H9 (cell line): ENCODE measurements at regions not wholly inside any gene's neighbourhood (a gene's known extent, or its start where the extent isn't known, plus 50 kb on each side); places are given as distances from the start of the nearest gene placed in this dataset.

Experiments used
- DNase-seq: peaks from one replicate; pipeline ENCODE4 v3.0.0-alpha.2; 2017
- H2AFZ ChIP-seq: one replicate; pipeline ENCODE4 v1.6.1; 2013; ENCODE audit warnings: mild to moderate bottlenecking, low read length, control low read depth, moderate library complexity
- H2AK5ac ChIP-seq: 2 replicates; pipeline ENCODE4 v1.6.1; 2013; ENCODE audit warnings: low read length, control low read depth, mixed read lengths; ENCODE audit not compliant: insufficient read length
- H2BK120ac ChIP-seq: one replicate; pipeline ENCODE4 v1.6.1; 2013; ENCODE audit warnings: low read depth, mild to moderate bottlenecking, low read length, control low read depth, inconsistent platforms; ENCODE audit not compliant: poor library complexity, severe bottlenecking
- H2BK12ac ChIP-seq: 2 replicates; pipeline ENCODE4 v1.6.1; 2013; ENCODE audit warnings: low read length, control low read depth, mixed read lengths, low read depth; ENCODE audit not compliant: insufficient read length
- H2BK15ac ChIP-seq: 2 replicates; pipeline ENCODE4 v1.6.1; 2013; ENCODE audit warnings: low read depth, low read length, control low read depth
- H2BK20ac ChIP-seq: one replicate; pipeline ENCODE4 v1.6.1; 2013; ENCODE audit warnings: low read depth, mild to moderate bottlenecking, low read length, control low read depth, inconsistent platforms; ENCODE audit not compliant: poor library complexity, severe bottlenecking
- H2BK5ac ChIP-seq: 2 replicates; pipeline ENCODE4 v1.6.1; 2013; ENCODE audit warnings: low read length, control low read depth, mixed read lengths; ENCODE audit not compliant: insufficient read length
- H3K14ac ChIP-seq: 2 replicates; pipeline ENCODE4 v1.6.1; 2013; ENCODE audit warnings: low read length, control low read depth; ENCODE audit not compliant: insufficient read depth
- H3K18ac ChIP-seq: 2 replicates; pipeline ENCODE4 v1.6.1; 2013; ENCODE audit warnings: low read depth, mild to moderate bottlenecking, mixed read lengths, low read length, control low read depth; ENCODE audit not compliant: insufficient read length
- H3K23ac ChIP-seq: 2 replicates; pipeline ENCODE4 v1.6.1; 2013; ENCODE audit warnings: low read length, control low read depth, mixed read lengths, low read depth; ENCODE audit not compliant: insufficient read length
- H3K23me2 ChIP-seq: 2 replicates; pipeline ENCODE4 v1.6.1; 2013; ENCODE audit warnings: low read depth, mild to moderate bottlenecking, mixed read lengths, low read length, control low read depth; ENCODE audit not compliant: insufficient read length, poor library complexity, severe bottlenecking
- H3K27ac ChIP-seq: 2 replicates; pipeline ENCODE4 v1.5.1; 2013; ENCODE audit warnings: low read length, control low read depth, mixed read lengths, low read depth; ENCODE audit not compliant: insufficient read length
- H3K27me3 ChIP-seq: 2 replicates; pipeline ENCODE4 v1.6.1; 2013; ENCODE audit warnings: low read length, control low read depth, inconsistent platforms; ENCODE audit not compliant: insufficient read depth
- H3K4ac ChIP-seq: 2 replicates; pipeline ENCODE4 v1.6.1; 2013; ENCODE audit warnings: low read depth, mild to moderate bottlenecking, control low read depth, inconsistent platforms, low read length, moderate library complexity
- H3K4me1 ChIP-seq: 2 replicates; pipeline ENCODE4 v1.6.1; 2013; ENCODE audit warnings: low read length, control low read depth, inconsistent platforms; ENCODE audit not compliant: insufficient read depth
- H3K4me2 ChIP-seq: 2 replicates; pipeline ENCODE4 v1.6.1; 2013; ENCODE audit warnings: low read length, control low read depth, mixed read lengths; ENCODE audit not compliant: insufficient read length, insufficient read depth
- H3K56ac ChIP-seq: 2 replicates; pipeline ENCODE4 v1.6.1; 2013; ENCODE audit warnings: low read depth, mild to moderate bottlenecking, mixed read lengths, low read length, control low read depth; ENCODE audit not compliant: insufficient read length
- H3K79me1 ChIP-seq: 2 replicates; pipeline ENCODE4 v1.6.1; 2013; ENCODE audit warnings: low read depth, mild to moderate bottlenecking, moderate library complexity, low read length, control low read depth, inconsistent platforms; ENCODE audit not compliant: insufficient read depth, poor library complexity, severe bottlenecking
- H3K79me2 ChIP-seq: 2 replicates; pipeline ENCODE4 v1.6.1; 2013; ENCODE audit warnings: low read length, control low read depth, inconsistent platforms; ENCODE audit not compliant: insufficient read depth
- H3K9ac ChIP-seq: 2 replicates; pipeline ENCODE4 v1.6.1; 2013; ENCODE audit warnings: low read length, control low read depth, mixed read lengths; ENCODE audit not compliant: insufficient read length; ENCODE audit errors: extremely low read depth
- H3K9me3 ChIP-seq: one replicate; pipeline ENCODE4 v1.6.1; 2013; ENCODE audit warnings: low read depth, low read length, inconsistent platforms; ENCODE audit not compliant: control insufficient read depth
- H3T11ph ChIP-seq: one replicate; pipeline ENCODE4 v1.6.1; 2013; ENCODE audit warnings: mild to moderate bottlenecking, low read length, control low read depth, inconsistent platforms
- H4K20me1 ChIP-seq: one replicate; pipeline ENCODE4 v1.6.1; 2013; ENCODE audit not compliant: control insufficient read depth, insufficient read length, insufficient read depth
- H4K5ac ChIP-seq: 2 replicates; pipeline ENCODE4 v1.6.1; 2013; ENCODE audit warnings: low read depth, mild to moderate bottlenecking, mixed read lengths, low read length, control low read depth; ENCODE audit not compliant: insufficient read length
- H4K8ac ChIP-seq: replicated peaks from 2 replicates; pipeline ENCODE4 v1.6.1; 2013; ENCODE audit warnings: low read length, control low read depth, mixed read lengths, low read depth; ENCODE audit not compliant: insufficient read length
- H4K91ac ChIP-seq: 2 replicates; pipeline ENCODE4 v1.6.1; 2013; ENCODE audit warnings: low read depth, mild to moderate bottlenecking, moderate library complexity, mixed read lengths, low read length, control low read depth; ENCODE audit not compliant: insufficient read length
- H3K27ac Mint-ChIP-seq, 3 experiments: 2 replicates in 2 of 3; 3 replicates in 1 of 3; pipeline ENCODE4 v1.8.0; 2020 to 2021; ENCODE audit warnings: mixed read lengths in 3 of 3, mild to moderate bottlenecking in 1 of 3, moderate library complexity in 1 of 3
- H3K27me3 Mint-ChIP-seq: 2 replicates; pipeline ENCODE4 v1.8.0; 2021; ENCODE audit warnings: low read depth, mild to moderate bottlenecking, moderate library complexity, mixed read lengths
- H3K36me3 Mint-ChIP-seq, 3 experiments: 2 replicates in 2 of 3; 3 replicates in 1 of 3; pipeline ENCODE4 v1.8.0; 2020 to 2021; ENCODE audit warnings: low read depth in 3 of 3, mixed read lengths in 3 of 3; ENCODE audit not compliant: insufficient read depth in 1 of 3
- H3K4me1 Mint-ChIP-seq, 2 experiments: 2 replicates each; pipeline ENCODE4 v1.8.0; 2020; ENCODE audit warnings: mixed read lengths in 2 of 2
- H3K4me3 Mint-ChIP-seq, 2 experiments: 2 replicates in 1 of 2; 3 replicates in 1 of 2; pipeline ENCODE4 v1.8.0; 2020 to 2021; ENCODE audit warnings: mild to moderate bottlenecking in 2 of 2, mixed read lengths in 2 of 2, moderate library complexity in 1 of 2
- H3K9me3 Mint-ChIP-seq, 2 experiments: 2 replicates in 1 of 2; 3 replicates in 1 of 2; pipeline ENCODE4 v1.8.0; 2020; ENCODE audit warnings: mild to moderate bottlenecking in 2 of 2, mixed read lengths in 2 of 2, moderate library complexity in 1 of 2
- CTCF ChIP-seq: fragments of 200-600 bp; sonication (generic); conservative IDR thresholded peaks from 3 replicates; pipeline ENCODE4 v1.8.0; 2021; ENCODE audit warnings: antibody characterized with exemption, mild to moderate bottlenecking
- WGBS: extraction: QIAGEN DNeasy Blood & Tissue Kit; methylation state at CpG from one replicate; pipeline ENCODE4 v1.1.7; 2013; ENCODE audit warnings: missing lambda C conversion rate, low lambda C conversion rate, mixed read lengths; ENCODE audit not compliant: insufficient read length; ENCODE audit errors: extremely low coverage; 5-methylcytosine and 5-hydroxymethylcytosine counted together

DNA sequence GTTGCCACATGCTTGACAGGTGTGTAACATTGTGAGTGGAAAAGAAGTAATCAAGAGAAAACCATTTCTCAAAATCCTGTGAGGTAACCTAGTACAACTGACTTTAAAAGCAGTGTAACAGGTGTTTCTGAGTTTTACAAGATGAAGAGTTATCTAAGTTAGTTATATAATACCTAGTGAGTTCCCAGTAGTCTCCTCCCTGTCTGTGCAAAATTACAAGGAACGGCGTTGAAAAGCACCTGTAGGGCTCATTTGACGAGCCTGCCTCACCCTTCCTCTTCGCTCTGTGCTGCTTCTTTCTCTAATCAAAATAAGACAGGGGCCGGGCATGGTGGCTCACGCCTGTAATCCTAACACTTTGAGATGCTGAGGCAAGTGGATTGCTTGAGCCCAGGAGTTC, 132.9 kb upstream of the SLC30A5 start:
- Histone ChIP-seq H4K91ac (no peak overlapping the region), H3K79me1 (no peaks in the 10 kb centered on the region), H2BK15ac (no peak overlapping the region), H3K14ac (no peak overlapping the region), H2BK5ac (no peak overlapping the region), H2BK120ac (no peak overlapping the region), H2AK5ac (no peak overlapping the region), H3K23ac (no peak overlapping the region), H3K4ac (no peak overlapping the region), H3K4me2 (no peak overlapping the region), H2AFZ (no peak overlapping the region), H3T11ph (no peak overlapping the region), H3K79me2 (no peaks in the 10 kb centered on the region), H3K27me3 (no peaks in the 10 kb centered on the region), H3K9ac (no peak overlapping the region), H4K8ac (no peak overlapping the region), H2BK20ac (no peak overlapping the region), H4K5ac (no peak overlapping the region), H3K23me2 (no peaks in the 10 kb centered on the region), H3K56ac (no peak overlapping the region), H3K18ac (no peak overlapping the region), H2BK12ac (no peak overlapping the region), H3K4me1 (no peaks in the 10 kb centered on the region), H3K27ac (no peak overlapping the region), H4K20me1 (no peaks in the 10 kb centered on the region), H3K9me3 (no peaks in the 10 kb centered on the region)
- H3K4me3 Mint-ChIP-seq: no peak overlapping the region
- no peak for DNase-seq
- H3K9me3 Mint-ChIP-seq: no peaks in the 10 kb centered on the region
- H3K36me3 Mint-ChIP-seq: no peaks in the 10 kb centered on the region
- peak overlapping the region in 1 of 3 experiments; percentile 21; a peak in 1 of 7 replicates for H3K27ac Mint-ChIP-seq
- no peaks in the 10 kb centered on the region; the same call in 1 of the 2 replicates for H3K27me3 Mint-ChIP-seq
- WGBS: no CpG with 5 or more reads among the region's 6 CpGs
- TF ChIP-seq CTCF: no peak
- peaks cover 4 to 5% of the 10 kb centered on the region in 2 experiments for H3K4me1 Mint-ChIP-seq
